ENCODE measurements at regions not wholly inside any gene's neighbourhood (a gene's known extent, or its start where the extent isn't known, plus 50 kb on each side); places are given as distances from the start of the nearest gene placed in this dataset.

- TF ChIP-seq, protein P1, sequence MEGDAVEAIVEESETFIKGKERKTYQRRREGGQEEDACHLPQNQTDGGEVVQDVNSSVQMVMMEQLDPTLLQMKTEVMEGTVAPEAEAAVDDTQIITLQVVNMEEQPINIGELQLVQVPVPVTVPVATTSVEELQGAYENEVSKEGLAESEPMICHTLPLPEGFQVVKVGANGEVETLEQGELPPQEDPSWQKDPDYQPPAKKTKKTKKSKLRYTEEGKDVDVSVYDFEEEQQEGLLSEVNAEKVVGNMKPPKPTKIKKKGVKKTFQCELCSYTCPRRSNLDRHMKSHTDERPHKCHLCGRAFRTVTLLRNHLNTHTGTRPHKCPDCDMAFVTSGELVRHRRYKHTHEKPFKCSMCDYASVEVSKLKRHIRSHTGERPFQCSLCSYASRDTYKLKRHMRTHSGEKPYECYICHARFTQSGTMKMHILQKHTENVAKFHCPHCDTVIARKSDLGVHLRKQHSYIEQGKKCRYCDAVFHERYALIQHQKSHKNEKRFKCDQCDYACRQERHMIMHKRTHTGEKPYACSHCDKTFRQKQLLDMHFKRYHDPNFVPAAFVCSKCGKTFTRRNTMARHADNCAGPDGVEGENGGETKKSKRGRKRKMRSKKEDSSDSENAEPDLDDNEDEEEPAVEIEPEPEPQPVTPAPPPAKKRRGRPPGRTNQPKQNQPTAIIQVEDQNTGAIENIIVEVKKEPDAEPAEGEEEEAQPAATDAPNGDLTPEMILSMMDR (IDR thresholded peaks at IDR 0.05; ENCODE audit: insufficient read depth, low read length, missing control alignments): no peak
- no peak for DNase-seq (ENCODE audit: low read depth, low spot score)
- H3K4me3 ChIP-seq (ENCODE audit: low read depth, low read length): no peak overlapping the region
- POLR2A ChIA-PET: no interaction called here
- CTCF ChIA-PET: no interaction called here
Observed at GRCh38 chr9:13970018-13970417, 343.9 kb downstream of the NFIB start.

DNA sequence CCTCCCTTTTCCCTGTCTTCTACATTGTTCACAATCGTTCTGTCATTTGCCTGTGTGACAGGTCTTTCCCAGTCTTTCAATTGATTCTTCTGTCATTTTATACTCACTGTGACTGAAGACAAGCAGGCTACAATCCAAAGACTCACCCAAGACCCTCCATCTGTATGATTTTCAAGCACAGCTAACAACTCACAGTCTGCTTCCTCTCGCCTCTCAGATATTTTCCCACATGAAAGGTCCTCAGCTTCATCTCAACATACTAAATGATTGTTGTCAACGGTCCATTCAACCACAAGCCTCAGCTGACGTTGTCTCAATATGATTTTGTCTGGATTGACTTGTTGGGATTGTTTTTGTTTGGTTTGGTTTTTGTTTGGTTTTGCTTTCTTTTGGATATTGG lies 346.5 kb downstream of the NFIB start:
- no peak overlapping the region for H3K4me3 ChIP-seq (ENCODE audit: low read depth, low read length)
- DNase-seq (ENCODE audit: low read depth, low spot score): no peak
- TF ChIP-seq, protein P1 (IDR thresholded peaks at IDR 0.05; ENCODE audit: insufficient read depth, low read length, missing control alignments): no peak
- CTCF ChIA-PET: no interaction called here
- POLR2A ChIA-PET: no interaction called here

GRCh38 chr9:13967011-13967410 lies 346.9 kb downstream of the NFIB start:
- TF ChIP-seq, protein P1 (IDR thresholded peaks at IDR 0.05; ENCODE audit: insufficient read depth, low read length, missing control alignments): no peak
- ChIA-PET POLR2A (no interaction called here), CTCF (no interaction called here)
- H3K4me3 ChIP-seq (ENCODE audit: low read depth, low read length): no peak overlapping the region
- DNase-seq (ENCODE audit: low read depth, low spot score): no peak

- TF ChIP-seq, protein P1 (IDR thresholded peaks at IDR 0.05; ENCODE audit: insufficient read depth, low read length, missing control alignments): no peak
- DNase-seq (ENCODE audit: low read depth, low spot score): no peak
- POLR2A ChIA-PET: no interaction called here
- no peak overlapping the region for H3K4me3 ChIP-seq (ENCODE audit: low read depth, low read length)
- CTCF ChIA-PET: no interaction called here
Observed at GRCh38 chr9:13963005-13963653, 350.8 kb downstream of the NFIB start.

GRCh38 chr9:13962006-13962405 lies 351.9 kb downstream of the NFIB start:
- no peak for DNase-seq (ENCODE audit: low read depth, low spot score)
- TF ChIP-seq, protein P1 (IDR thresholded peaks at IDR 0.05; ENCODE audit: insufficient read depth, low read length, missing control alignments): no peak

GRCh38 chr9:13960011-13960765 lies 353.8 kb downstream of the NFIB start:
- ChIA-PET CTCF (no interaction called here), POLR2A (no interaction called here)
- DNase-seq (ENCODE audit: low read depth, low spot score): no peak
- TF ChIP-seq, protein P1 (IDR thresholded peaks at IDR 0.05; ENCODE audit: insufficient read depth, low read length, missing control alignments): no peak
- no peak overlapping the region for H3K4me3 ChIP-seq (ENCODE audit: low read depth, low read length)

More at GRCh38 chr9:13962006-13962405, 351.9 kb downstream of the NFIB start:
- POLR2A ChIA-PET: no interaction called here
- H3K4me3 ChIP-seq (ENCODE audit: low read depth, low read length): no peak overlapping the region
- CTCF ChIA-PET: no interaction called here

Measured in AG04449 (cell line).